NCI-H510A (cell line): ENCODE measurements at regions not wholly inside any gene's neighbourhood (a gene's known extent, or its start where the extent isn't known, plus 50 kb on each side); places are given as distances from the start of the nearest gene placed in this dataset.

Source experiments
- DNase-seq: peaks from one replicate; lab custom pipeline; 2025; lab: John Stamatoyannopoulos, UW

- DNase-seq, result no peak
Measured at GRCh38 chr13:103406967-103407366, 340.8 kb upstream of the SLC10A2 start.

DNA sequence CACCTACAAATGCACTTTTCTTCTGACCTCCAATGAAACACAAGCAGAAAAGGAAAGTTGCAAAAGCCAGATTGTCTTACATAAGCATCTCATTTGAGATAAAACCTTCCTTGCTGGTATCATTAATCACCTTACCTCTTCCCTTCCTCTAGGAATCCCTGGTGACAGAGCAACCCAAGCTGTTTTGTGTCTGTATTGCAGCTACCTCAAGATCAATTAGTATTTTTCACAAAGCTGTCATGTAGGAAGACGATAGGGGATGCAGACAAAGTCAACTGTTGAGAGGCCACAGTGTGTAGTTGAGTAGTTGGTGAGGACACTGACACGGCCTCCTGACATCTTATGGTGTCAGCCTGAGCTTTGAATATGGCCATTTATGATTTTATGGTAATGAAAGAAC is 339.1 kb upstream of the SLC10A2 start:
- DNase-seq, result no peak

GRCh38 chr13:103403814-103404213 is 337.6 kb upstream of the SLC10A2 start:
- DNase-seq, result no peak

GRCh38 chr13:103403148-103403740 is 337.0 kb upstream of the SLC10A2 start:
- no peak for DNase-seq

DNA sequence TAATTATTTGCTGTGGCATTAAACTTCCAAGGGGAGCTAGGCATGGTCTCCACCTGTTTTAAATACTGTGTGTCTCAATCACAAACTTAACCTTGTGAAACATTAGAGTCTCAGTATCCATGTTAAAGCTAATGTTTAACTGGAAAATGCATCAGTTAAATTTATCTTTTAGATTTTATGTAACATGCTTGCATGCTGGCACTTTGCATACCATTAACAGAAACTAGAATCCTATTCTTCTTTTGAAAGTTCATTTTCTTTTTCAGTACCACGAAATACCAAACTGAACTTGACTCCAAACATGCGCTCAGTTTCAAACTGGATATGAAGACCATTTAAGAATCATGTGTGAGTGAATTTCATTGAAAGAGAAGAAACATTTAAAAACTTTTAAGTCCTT is 328.9 kb upstream of the SLC10A2 start:
- DNase-seq, result no peak

DNA sequence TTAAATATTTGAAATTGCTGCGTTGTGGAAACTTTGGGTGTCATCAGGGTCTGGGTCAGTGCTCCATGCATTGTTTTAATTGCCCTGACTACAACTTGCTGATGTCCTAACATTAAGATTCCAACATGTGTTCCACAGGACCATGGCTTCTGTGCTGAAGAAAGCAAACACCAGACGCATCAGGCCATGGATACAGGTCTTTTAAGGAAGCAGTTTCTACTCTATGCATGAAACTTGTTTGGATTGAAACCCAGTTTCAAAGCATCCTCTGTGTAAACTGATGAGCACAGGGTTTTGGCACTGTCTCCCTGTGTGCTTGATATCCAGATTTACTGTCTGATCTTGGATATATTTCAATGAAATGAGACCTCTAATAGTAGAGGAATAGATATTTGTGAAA is 328.4 kb upstream of the SLC10A2 start:
- DNase-seq, result no peak

GRCh38 chr13:103391936-103392335 is 325.7 kb upstream of the SLC10A2 start:
- DNase-seq, result no peak

DNA sequence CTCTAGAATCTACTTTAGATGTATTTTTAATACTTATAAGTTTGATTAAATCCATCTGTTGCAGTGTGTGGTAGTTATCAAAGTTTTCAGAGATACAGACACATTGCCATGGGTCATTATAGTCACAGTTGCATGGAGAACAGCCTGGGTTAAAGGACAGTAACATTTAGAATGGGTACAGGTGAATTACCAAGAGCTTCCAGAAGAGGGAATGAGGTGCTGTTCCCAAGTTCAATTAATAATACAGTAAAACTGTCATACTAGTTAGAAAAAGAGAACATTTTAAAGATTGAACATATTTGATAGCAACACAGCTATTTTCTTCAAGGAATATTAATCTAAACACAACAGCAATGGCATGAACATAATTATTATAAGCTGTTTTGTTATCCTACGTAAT is 322.6 kb upstream of the SLC10A2 start:
- DNase-seq, result no peak

- no peak for DNase-seq
Measured at GRCh38 chr13:103386341-103386740, 320.1 kb upstream of the SLC10A2 start.

DNA sequence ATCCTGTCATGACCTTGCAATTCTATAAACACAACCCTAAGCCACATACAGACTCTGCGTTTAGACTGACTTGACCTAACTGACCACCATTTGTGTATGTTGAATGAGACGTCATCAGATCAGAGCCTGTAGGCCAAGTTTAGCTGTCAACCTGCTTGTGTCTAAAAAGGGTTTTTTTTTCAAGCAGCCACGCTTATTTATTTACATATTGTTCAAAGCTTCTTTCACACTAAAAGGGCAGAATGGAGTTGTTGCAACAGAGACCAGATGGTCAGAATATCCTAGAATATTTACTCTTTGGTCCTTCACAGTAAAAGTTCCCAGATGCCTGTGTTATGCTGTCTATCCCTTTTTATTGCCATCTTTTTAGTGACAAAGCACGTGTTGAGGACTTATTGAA is 307.7 kb upstream of the SLC10A2 start:
- no peak for DNase-seq

- DNase-seq, result no peak
Measured at GRCh38 chr13:103371271-103371670, 305.1 kb upstream of the SLC10A2 start.

GRCh38 chr13:103370790-103371189 is 304.6 kb upstream of the SLC10A2 start:
- DNase-seq, result no peak

DNA sequence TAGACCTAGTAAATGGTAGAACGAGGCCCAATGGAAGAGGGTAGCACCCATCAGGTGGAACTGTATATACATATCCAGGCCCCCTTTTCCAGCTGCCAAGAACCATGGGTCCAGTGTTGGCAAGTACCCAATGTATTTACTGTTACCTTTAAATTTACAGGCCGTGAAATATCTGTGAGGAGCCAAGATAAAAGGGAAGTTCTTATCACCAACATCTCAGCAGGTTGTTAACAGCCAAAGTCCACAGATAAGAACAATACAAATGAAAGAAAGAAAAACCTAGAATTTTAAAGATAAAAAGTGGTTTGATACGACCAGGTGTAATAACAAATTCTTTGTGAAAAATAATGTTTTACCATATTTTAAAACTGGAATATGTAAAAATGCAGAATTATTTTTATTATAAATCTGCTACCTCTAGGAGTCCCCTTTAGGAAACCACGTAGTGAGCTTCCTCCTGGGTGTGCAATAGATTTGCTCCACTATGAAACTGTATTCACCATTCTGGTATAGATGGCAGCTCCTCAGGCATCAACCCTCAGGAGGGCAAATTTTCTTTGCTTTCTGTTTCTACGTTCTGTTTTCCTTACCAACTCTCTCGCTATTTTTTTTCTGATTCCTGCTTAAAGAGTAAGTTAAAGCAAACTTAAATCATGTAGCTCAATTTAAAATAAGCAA is 292.2 kb upstream of the SLC10A2 start:
- no peak for DNase-seq

DNA sequence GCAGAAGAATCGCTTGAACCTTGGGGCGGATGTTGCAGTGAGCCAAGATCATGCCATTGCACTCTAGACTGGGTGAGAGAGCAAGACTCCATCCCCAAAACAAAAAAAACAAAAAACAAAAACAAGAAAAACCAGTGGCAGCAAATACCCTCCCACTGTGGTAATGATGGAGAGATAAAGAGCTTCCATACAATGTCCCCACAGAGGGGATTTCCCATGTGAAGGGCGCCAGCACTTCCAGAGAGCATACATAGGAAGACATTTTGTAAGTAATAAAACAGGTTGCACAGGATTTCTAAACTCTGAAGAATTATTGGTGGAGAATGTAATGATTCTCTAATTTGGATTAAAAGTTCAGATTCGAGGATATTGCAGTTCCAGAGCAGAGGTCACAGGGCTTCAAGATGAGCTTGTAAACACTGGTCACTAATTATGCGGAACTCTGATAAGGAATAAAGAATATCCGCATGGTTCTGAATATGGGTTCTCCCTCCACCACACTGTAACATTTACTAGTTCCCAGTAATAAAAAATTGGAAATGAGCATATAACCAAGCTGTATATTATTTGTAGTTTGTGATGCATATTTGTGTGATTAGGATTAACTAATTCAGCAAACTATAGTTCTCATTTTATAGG is 290.1 kb upstream of the SLC10A2 start:
- DNase-seq, result no peak

- no peak for DNase-seq
Measured at GRCh38 chr13:103354171-103354570, 288.0 kb upstream of the SLC10A2 start.

GRCh38 chr13:103351035-103351828 is 285.0 kb upstream of the SLC10A2 start:
- no peak for DNase-seq

DNA sequence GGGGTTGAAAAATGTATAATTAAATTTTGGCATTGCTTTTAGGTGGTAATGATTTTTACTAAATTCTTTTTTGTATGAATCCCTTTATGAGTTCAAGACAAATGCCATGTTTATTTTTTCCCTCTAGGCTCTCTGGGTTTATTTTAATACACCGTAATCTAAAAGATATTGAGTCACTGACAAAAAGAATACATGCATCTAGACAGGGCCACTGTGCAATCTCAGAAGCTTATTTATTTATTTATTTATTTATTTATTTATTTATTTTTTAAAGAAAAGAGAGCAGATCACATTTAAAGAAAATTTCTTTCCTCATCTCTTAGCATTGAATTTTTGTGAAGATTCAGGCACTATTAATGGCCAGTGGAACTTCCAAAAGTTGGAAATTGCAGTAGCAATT is 283.9 kb upstream of the SLC10A2 start:
- no peak for DNase-seq

DNA sequence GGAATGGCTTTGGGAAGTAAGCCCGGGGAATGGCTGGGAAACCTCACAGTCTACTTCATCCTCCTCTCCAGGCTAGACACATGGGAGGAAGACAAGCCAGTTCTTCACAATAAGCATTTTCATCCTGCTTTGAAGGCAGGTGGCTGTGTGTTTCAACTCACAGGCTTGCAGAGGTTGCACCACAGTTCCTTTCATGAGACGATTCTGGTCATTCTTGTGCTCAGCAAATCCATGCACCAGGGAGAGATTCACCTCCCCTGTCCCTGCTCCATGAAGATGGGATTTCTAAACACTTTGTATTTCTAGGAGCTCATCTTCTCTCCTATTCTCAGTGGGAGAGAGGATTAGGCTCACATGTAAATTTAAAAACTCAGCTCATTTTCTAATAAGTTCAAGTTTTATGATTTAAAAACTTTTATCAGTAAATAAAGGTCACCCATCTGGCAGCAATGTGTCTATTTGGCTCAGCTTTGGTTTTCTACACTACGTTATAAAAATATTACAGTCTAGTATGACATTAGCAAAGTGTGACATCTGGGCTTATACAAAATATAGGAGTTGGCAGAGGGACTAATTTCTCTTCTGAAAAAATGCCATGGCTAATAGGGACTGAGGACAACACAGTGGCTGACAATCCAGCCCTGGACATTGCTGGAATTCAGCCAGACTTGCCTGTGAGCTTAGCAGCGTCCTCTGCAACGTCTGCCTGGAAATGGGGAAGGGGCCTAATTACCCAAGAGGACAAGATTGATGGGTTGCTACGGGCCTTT is 283.2 kb upstream of the SLC10A2 start:
- no peak for DNase-seq

- no peak for DNase-seq
Measured at GRCh38 chr13:103335241-103335640, 269.0 kb upstream of the SLC10A2 start.

- DNase-seq, result no peak
Measured at GRCh38 chr13:103331924-103332323, 265.7 kb upstream of the SLC10A2 start.

GRCh38 chr13:103328899-103329298 is 262.7 kb upstream of the SLC10A2 start:
- no peak for DNase-seq

DNA sequence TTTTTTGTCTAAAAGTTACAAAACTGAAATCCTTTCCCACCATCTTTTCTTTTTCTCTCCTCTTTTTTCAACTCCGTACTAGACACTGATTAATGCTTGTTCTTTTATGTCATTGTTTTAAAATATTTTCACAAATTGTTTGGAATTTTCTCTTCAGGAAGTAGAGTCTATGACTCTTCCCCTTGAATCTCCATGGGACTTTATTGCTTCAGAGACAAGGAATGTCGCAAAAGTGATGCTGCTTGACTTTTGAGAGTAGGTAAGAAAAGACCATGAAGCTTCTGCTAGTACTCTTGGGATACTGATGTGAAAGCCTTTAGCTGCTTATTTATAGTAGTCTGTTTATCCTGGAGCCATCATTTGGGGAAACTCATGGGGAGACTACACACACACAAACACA is 260.1 kb upstream of the SLC10A2 start:
- no peak for DNase-seq
